H9 (cell line): ENCODE measurements at regions not wholly inside any gene's neighbourhood (a gene's known extent, or its start where the extent isn't known, plus 50 kb on each side); places are given as distances from the start of the nearest gene placed in this dataset.

Source experiments
- DNase-seq: peaks from one replicate; pipeline ENCODE4 v3.0.0-alpha.2; 2017
- H2AFZ ChIP-seq: one replicate; pipeline ENCODE4 v1.6.1; 2013; ENCODE audit warnings: mild to moderate bottlenecking, low read length, control low read depth, moderate library complexity
- H2AK5ac ChIP-seq: 2 replicates; pipeline ENCODE4 v1.6.1; 2013; ENCODE audit warnings: low read length, control low read depth, mixed read lengths; ENCODE audit not compliant: insufficient read length
- H2BK120ac ChIP-seq: one replicate; pipeline ENCODE4 v1.6.1; 2013; ENCODE audit warnings: low read depth, mild to moderate bottlenecking, low read length, control low read depth, inconsistent platforms; ENCODE audit not compliant: poor library complexity, severe bottlenecking
- H2BK12ac ChIP-seq: 2 replicates; pipeline ENCODE4 v1.6.1; 2013; ENCODE audit warnings: low read length, control low read depth, mixed read lengths, low read depth; ENCODE audit not compliant: insufficient read length
- H2BK15ac ChIP-seq: 2 replicates; pipeline ENCODE4 v1.6.1; 2013; ENCODE audit warnings: low read depth, low read length, control low read depth
- H2BK20ac ChIP-seq: one replicate; pipeline ENCODE4 v1.6.1; 2013; ENCODE audit warnings: low read depth, mild to moderate bottlenecking, low read length, control low read depth, inconsistent platforms; ENCODE audit not compliant: poor library complexity, severe bottlenecking
- H2BK5ac ChIP-seq: 2 replicates; pipeline ENCODE4 v1.6.1; 2013; ENCODE audit warnings: low read length, control low read depth, mixed read lengths; ENCODE audit not compliant: insufficient read length
- H3K14ac ChIP-seq: 2 replicates; pipeline ENCODE4 v1.6.1; 2013; ENCODE audit warnings: low read length, control low read depth; ENCODE audit not compliant: insufficient read depth
- H3K18ac ChIP-seq: 2 replicates; pipeline ENCODE4 v1.6.1; 2013; ENCODE audit warnings: low read depth, mild to moderate bottlenecking, mixed read lengths, low read length, control low read depth; ENCODE audit not compliant: insufficient read length
- H3K23ac ChIP-seq: 2 replicates; pipeline ENCODE4 v1.6.1; 2013; ENCODE audit warnings: low read length, control low read depth, mixed read lengths, low read depth; ENCODE audit not compliant: insufficient read length
- H3K23me2 ChIP-seq: 2 replicates; pipeline ENCODE4 v1.6.1; 2013; ENCODE audit warnings: low read depth, mild to moderate bottlenecking, mixed read lengths, low read length, control low read depth; ENCODE audit not compliant: insufficient read length, poor library complexity, severe bottlenecking
- H3K27ac ChIP-seq: 2 replicates; pipeline ENCODE4 v1.5.1; 2013; ENCODE audit warnings: low read length, control low read depth, mixed read lengths, low read depth; ENCODE audit not compliant: insufficient read length
- H3K27me3 ChIP-seq: 2 replicates; pipeline ENCODE4 v1.6.1; 2013; ENCODE audit warnings: low read length, control low read depth, inconsistent platforms; ENCODE audit not compliant: insufficient read depth
- H3K4ac ChIP-seq: 2 replicates; pipeline ENCODE4 v1.6.1; 2013; ENCODE audit warnings: low read depth, mild to moderate bottlenecking, control low read depth, inconsistent platforms, low read length, moderate library complexity
- H3K4me1 ChIP-seq: 2 replicates; pipeline ENCODE4 v1.6.1; 2013; ENCODE audit warnings: low read length, control low read depth, inconsistent platforms; ENCODE audit not compliant: insufficient read depth
- H3K4me2 ChIP-seq: 2 replicates; pipeline ENCODE4 v1.6.1; 2013; ENCODE audit warnings: low read length, control low read depth, mixed read lengths; ENCODE audit not compliant: insufficient read length, insufficient read depth
- H3K56ac ChIP-seq: 2 replicates; pipeline ENCODE4 v1.6.1; 2013; ENCODE audit warnings: low read depth, mild to moderate bottlenecking, mixed read lengths, low read length, control low read depth; ENCODE audit not compliant: insufficient read length
- H3K79me1 ChIP-seq: 2 replicates; pipeline ENCODE4 v1.6.1; 2013; ENCODE audit warnings: low read depth, mild to moderate bottlenecking, moderate library complexity, low read length, control low read depth, inconsistent platforms; ENCODE audit not compliant: insufficient read depth, poor library complexity, severe bottlenecking
- H3K79me2 ChIP-seq: 2 replicates; pipeline ENCODE4 v1.6.1; 2013; ENCODE audit warnings: low read length, control low read depth, inconsistent platforms; ENCODE audit not compliant: insufficient read depth
- H3K9ac ChIP-seq: 2 replicates; pipeline ENCODE4 v1.6.1; 2013; ENCODE audit warnings: low read length, control low read depth, mixed read lengths; ENCODE audit not compliant: insufficient read length; ENCODE audit errors: extremely low read depth
- H3K9me3 ChIP-seq: one replicate; pipeline ENCODE4 v1.6.1; 2013; ENCODE audit warnings: low read depth, low read length, inconsistent platforms; ENCODE audit not compliant: control insufficient read depth
- H3T11ph ChIP-seq: one replicate; pipeline ENCODE4 v1.6.1; 2013; ENCODE audit warnings: mild to moderate bottlenecking, low read length, control low read depth, inconsistent platforms
- H4K20me1 ChIP-seq: one replicate; pipeline ENCODE4 v1.6.1; 2013; ENCODE audit not compliant: control insufficient read depth, insufficient read length, insufficient read depth
- H4K5ac ChIP-seq: 2 replicates; pipeline ENCODE4 v1.6.1; 2013; ENCODE audit warnings: low read depth, mild to moderate bottlenecking, mixed read lengths, low read length, control low read depth; ENCODE audit not compliant: insufficient read length
- H4K8ac ChIP-seq: replicated peaks from 2 replicates; pipeline ENCODE4 v1.6.1; 2013; ENCODE audit warnings: low read length, control low read depth, mixed read lengths, low read depth; ENCODE audit not compliant: insufficient read length
- H4K91ac ChIP-seq: 2 replicates; pipeline ENCODE4 v1.6.1; 2013; ENCODE audit warnings: low read depth, mild to moderate bottlenecking, moderate library complexity, mixed read lengths, low read length, control low read depth; ENCODE audit not compliant: insufficient read length
- H3K27ac Mint-ChIP-seq, 3 experiments: 2 replicates in 2 of 3; 3 replicates in 1 of 3; pipeline ENCODE4 v1.8.0; 2020 to 2021; ENCODE audit warnings: mixed read lengths in 3 of 3, mild to moderate bottlenecking in 1 of 3, moderate library complexity in 1 of 3
- H3K27me3 Mint-ChIP-seq: 2 replicates; pipeline ENCODE4 v1.8.0; 2021; ENCODE audit warnings: low read depth, mild to moderate bottlenecking, moderate library complexity, mixed read lengths
- H3K36me3 Mint-ChIP-seq, 3 experiments: 2 replicates in 2 of 3; 3 replicates in 1 of 3; pipeline ENCODE4 v1.8.0; 2020 to 2021; ENCODE audit warnings: low read depth in 3 of 3, mixed read lengths in 3 of 3; ENCODE audit not compliant: insufficient read depth in 1 of 3
- H3K4me1 Mint-ChIP-seq, 2 experiments: 2 replicates each; pipeline ENCODE4 v1.8.0; 2020; ENCODE audit warnings: mixed read lengths in 2 of 2
- H3K4me3 Mint-ChIP-seq, 2 experiments: 2 replicates in 1 of 2; 3 replicates in 1 of 2; pipeline ENCODE4 v1.8.0; 2020 to 2021; ENCODE audit warnings: mild to moderate bottlenecking in 2 of 2, mixed read lengths in 2 of 2, moderate library complexity in 1 of 2
- H3K9me3 Mint-ChIP-seq, 2 experiments: 2 replicates in 1 of 2; 3 replicates in 1 of 2; pipeline ENCODE4 v1.8.0; 2020; ENCODE audit warnings: mild to moderate bottlenecking in 2 of 2, mixed read lengths in 2 of 2, moderate library complexity in 1 of 2
- CTCF ChIP-seq: fragments of 200-600 bp; sonication (generic); conservative IDR thresholded peaks from 3 replicates; pipeline ENCODE4 v1.8.0; 2021; ENCODE audit warnings: antibody characterized with exemption, mild to moderate bottlenecking
- WGBS: extraction: QIAGEN DNeasy Blood & Tissue Kit; methylation state at CpG from one replicate; pipeline ENCODE4 v1.1.7; 2013; ENCODE audit warnings: missing lambda C conversion rate, low lambda C conversion rate, mixed read lengths; ENCODE audit not compliant: insufficient read length; ENCODE audit errors: extremely low coverage; 5-methylcytosine and 5-hydroxymethylcytosine counted together

- H3K4ac ChIP-seq: no peak overlapping the region
- H2BK120ac ChIP-seq: no peak overlapping the region
- Mint-ChIP-seq H3K36me3 (peaks cover 2 to 4% (median 3%) of the 10 kb centered on the region in 3 experiments; a peak in 4 of 7 replicates), H3K4me1 (peaks cover 7 to 20% of the 10 kb centered on the region in 2 experiments), H3K4me3 (no peak overlapping the region), H3K27me3 (no peaks in the 10 kb centered on the region; the same call in 1 of the 2 replicates), H3K9me3 (peaks cover 10 to 15% of the 10 kb centered on the region in 2 experiments), H3K27ac (peak overlapping the region in 1 of 3 experiments; percentile 19; a peak in 1 of 7 replicates)
- no peaks in the 10 kb centered on the region for H3K27me3 ChIP-seq
- H4K20me1 ChIP-seq: no peaks in the 10 kb centered on the region
- no peak overlapping the region for H3K4me2 ChIP-seq
- no peak overlapping the region for H4K91ac ChIP-seq
- TF ChIP-seq CTCF: no peak
- no peaks in the 10 kb centered on the region for H3K4me1 ChIP-seq
- no peak overlapping the region for H2BK12ac ChIP-seq
- H4K8ac ChIP-seq: no peak overlapping the region
- no peak overlapping the region for H2BK20ac ChIP-seq
- no peaks in the 10 kb centered on the region for H3K9me3 ChIP-seq
- no peak overlapping the region for H3K56ac ChIP-seq
- H2AK5ac ChIP-seq: no peak overlapping the region
- no peak overlapping the region for H3K27ac ChIP-seq
- no peak for DNase-seq
- H2BK5ac ChIP-seq: no peak overlapping the region
- H3K23me2 ChIP-seq: no peaks in the 10 kb centered on the region
- H3K14ac ChIP-seq: no peak overlapping the region
- WGBS: no CpG with 5 or more reads among the region's 6 CpGs
- no peaks in the 10 kb centered on the region for H3K79me2 ChIP-seq
- H2AFZ ChIP-seq: no peak overlapping the region
- H2BK15ac ChIP-seq: no peak overlapping the region
- no peak overlapping the region for H3K9ac ChIP-seq
- no peak overlapping the region for H3K23ac ChIP-seq
- H4K5ac ChIP-seq: no peak overlapping the region
- H3K18ac ChIP-seq: no peak overlapping the region
- H3K79me1 ChIP-seq: no peaks in the 10 kb centered on the region
- no peak overlapping the region for H3T11ph ChIP-seq
Measured at GRCh38 chr1:10932088-10932487, 80.4 kb upstream of the TARDBP start.
